ENCODE measurements at regions not wholly inside any gene's neighbourhood (a gene's known extent, or its start where the extent isn't known, plus 50 kb on each side); places are given as distances from the start of the nearest gene placed in this dataset.

GRCh38 chrX:147069926-147070325, 255.4 kb upstream of the CXorf51A start:
- no peak for TF ChIP-seq CTCF (IDR thresholded peaks at IDR 0.05; ENCODE audit: low read depth, low read length)
- no peak for TF ChIP-seq MYC (IDR thresholded peaks at IDR 0.05; ENCODE audit: low read depth, low read length)

All from NB4 (cell line).